ENCODE measurements at regions not wholly inside any gene's neighbourhood (a gene's known extent, or its start where the extent isn't known, plus 50 kb on each side); places are given as distances from the start of the nearest gene placed in this dataset.

DNA sequence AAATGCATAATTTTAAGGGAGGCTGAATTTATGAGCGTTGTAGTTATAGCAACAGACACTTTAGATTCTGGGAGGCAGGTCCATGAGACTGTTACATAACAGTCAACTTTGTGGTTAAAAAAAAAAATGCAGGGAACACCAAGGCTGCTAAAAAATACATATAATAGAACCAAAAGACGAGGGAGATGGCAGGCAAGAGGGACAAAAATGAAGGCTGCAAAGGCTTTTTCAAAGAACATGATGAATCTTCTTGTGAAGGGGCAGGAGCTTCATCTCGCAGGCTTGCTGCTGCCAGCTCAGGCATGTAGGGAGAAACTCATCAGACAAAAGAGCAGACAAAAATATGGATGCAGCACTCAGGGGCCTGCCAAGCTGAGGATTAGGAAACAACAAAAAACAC, 243.9 kb downstream of the SHQ1 start:
- Histone ChIP-seq H3K4me1 (ENCODE audit: control insufficient read depth, low read depth, low read length) (no peaks in the 10 kb centered on the region), H3K56ac (ENCODE audit: low read length) (no peak overlapping the region), H2BK120ac (ENCODE audit: low read depth, low read length) (no peak overlapping the region), H3K36me3 (ENCODE audit: control insufficient read depth, insufficient read depth, low read length) (no peaks in the 10 kb centered on the region), H3K4me2 (ENCODE audit: low read length) (no peak overlapping the region), H3K4ac (ENCODE audit: low read depth, low read length) (no peak overlapping the region), H2AK5ac (ENCODE audit: low read length) (no peak overlapping the region), H3K79me1 (ENCODE audit: low read length) (no peaks in the 10 kb centered on the region), H2BK5ac (ENCODE audit: low read length) (no peak overlapping the region), H2BK15ac (replicated peaks; ENCODE audit: low read depth) (no peak overlapping the region), H3K79me2 (ENCODE audit: control insufficient read depth, insufficient read depth, low read length) (no peaks in the 10 kb centered on the region), H3K18ac (ENCODE audit: low read length) (no peak overlapping the region), H3K27ac (ENCODE audit: low read depth, low read length) (no peak overlapping the region), H3K4me3 (ENCODE audit: low read length) (no peak overlapping the region), H3K27me3 (ENCODE audit: insufficient read depth, low read length, poor library complexity) (no peaks in the 10 kb centered on the region), H4K5ac (ENCODE audit: low read length) (no peak overlapping the region), H3K23ac (ENCODE audit: low read length) (no peak overlapping the region), H3K9ac (ENCODE audit: low read length) (no peak overlapping the region), H4K8ac (ENCODE audit: low read depth, low read length) (no peak overlapping the region)
- no peak for DNase-seq
- no CpG with 5 or more reads among the region's 3 CpGs for WGBS (ENCODE audit: extremely low coverage, insufficient coverage, low lambda C conversion rate)

DNA sequence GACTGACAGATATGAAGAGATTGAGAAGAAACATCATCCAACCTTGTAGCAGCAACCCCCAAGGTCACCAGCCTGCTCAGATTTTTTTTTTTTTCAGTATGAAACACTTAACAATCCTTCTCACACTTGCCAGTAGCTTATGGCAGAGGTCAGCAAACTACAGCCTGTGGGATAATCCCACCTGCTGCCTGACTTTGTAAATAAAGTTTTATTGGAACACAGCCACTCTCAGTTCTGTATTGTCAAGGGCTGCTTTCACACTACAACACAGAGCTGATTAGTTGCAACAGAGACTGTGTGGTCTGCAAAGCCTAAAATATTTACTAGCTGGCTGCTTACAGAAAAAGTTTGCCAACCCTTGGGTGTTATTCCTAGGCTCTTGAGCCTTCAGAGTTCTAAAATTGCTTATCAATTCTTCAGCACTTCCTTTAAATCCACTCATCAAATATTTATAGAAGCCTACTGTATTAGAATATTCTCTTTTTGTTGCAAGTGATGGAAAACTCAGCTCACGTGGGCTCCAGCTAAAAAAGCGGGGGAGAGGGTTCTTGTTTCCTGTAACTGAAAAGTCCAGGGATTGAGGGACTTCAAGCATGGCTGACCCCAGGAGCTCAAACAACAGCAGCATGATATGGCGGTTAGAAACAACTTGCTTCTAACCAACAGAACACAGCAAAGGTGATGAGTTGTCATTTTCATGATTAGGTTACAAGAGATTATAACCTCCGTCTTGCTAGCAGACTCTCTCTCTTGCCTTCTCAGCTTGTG, 246.1 kb downstream of the SHQ1 start:
- no CpG with 5 or more reads among the region's 4 CpGs for WGBS (ENCODE audit: extremely low coverage, insufficient coverage, low lambda C conversion rate)
- H3K79me2 ChIP-seq (ENCODE audit: control insufficient read depth, insufficient read depth, low read length) = no peaks in the 10 kb centered on the region
- H3K18ac ChIP-seq (ENCODE audit: low read length) = no peak overlapping the region
- no peak overlapping the region for H3K4ac ChIP-seq (ENCODE audit: low read depth, low read length)
- H3K4me3 ChIP-seq (ENCODE audit: low read length) = no peak overlapping the region
- H3K56ac ChIP-seq (ENCODE audit: low read length) = no peak overlapping the region
- no peak overlapping the region for H3K27ac ChIP-seq (ENCODE audit: low read depth, low read length)
- H3K79me1 ChIP-seq (ENCODE audit: low read length) = no peaks in the 10 kb centered on the region
- H3K27me3 ChIP-seq (ENCODE audit: insufficient read depth, low read length, poor library complexity) = no peaks in the 10 kb centered on the region
- H4K5ac ChIP-seq (ENCODE audit: low read length) = no peak overlapping the region
- H3K36me3 ChIP-seq (ENCODE audit: control insufficient read depth, insufficient read depth, low read length) = no peaks in the 10 kb centered on the region
- no peak overlapping the region for H2BK5ac ChIP-seq (ENCODE audit: low read length)
- no peak overlapping the region for H3K23ac ChIP-seq (ENCODE audit: low read length)
- no peak for DNase-seq
- no peak overlapping the region for H2BK15ac ChIP-seq (replicated peaks; ENCODE audit: low read depth)
- H3K9ac ChIP-seq (ENCODE audit: low read length) = no peak overlapping the region
- no peak overlapping the region for H3K4me2 ChIP-seq (ENCODE audit: low read length)
- no peak overlapping the region for H4K8ac ChIP-seq (ENCODE audit: low read depth, low read length)
- no peak overlapping the region for H2BK120ac ChIP-seq (ENCODE audit: low read depth, low read length)
- H2AK5ac ChIP-seq (ENCODE audit: low read length) = no peak overlapping the region
- peaks cover 2% of the 10 kb centered on the region for H3K4me1 ChIP-seq (ENCODE audit: control insufficient read depth, low read depth, low read length)

DNA sequence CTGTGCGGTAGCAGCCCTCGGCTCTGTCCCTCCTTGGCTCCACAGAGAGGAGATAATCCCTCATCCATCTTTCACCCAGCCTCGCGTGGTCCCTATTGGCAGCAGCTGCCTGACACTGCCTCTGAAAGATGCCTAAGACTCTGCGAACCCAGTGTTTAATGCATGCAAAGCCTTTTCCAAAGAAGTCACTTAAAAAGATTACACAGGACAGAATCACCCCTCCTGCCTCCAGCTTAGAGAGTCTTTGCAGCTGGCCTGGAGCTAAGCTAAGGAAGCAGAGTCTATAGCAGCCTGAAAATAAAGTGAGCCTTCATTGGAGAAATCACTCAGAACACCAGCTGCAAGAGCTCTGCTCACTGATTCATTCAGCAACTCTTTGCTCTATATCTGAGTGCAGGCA, 247.2 kb downstream of the SHQ1 start:
- Histone ChIP-seq H3K36me3 (ENCODE audit: control insufficient read depth, insufficient read depth, low read length) (no peaks in the 10 kb centered on the region), H3K4me3 (ENCODE audit: low read length) (no peak overlapping the region), H2BK15ac (replicated peaks; ENCODE audit: low read depth) (no peak overlapping the region), H3K23ac (ENCODE audit: low read length) (no peak overlapping the region), H4K8ac (ENCODE audit: low read depth, low read length) (no peak overlapping the region), H2AK5ac (ENCODE audit: low read length) (no peak overlapping the region), H3K9ac (ENCODE audit: low read length) (no peak overlapping the region), H3K79me1 (ENCODE audit: low read length) (no peaks in the 10 kb centered on the region), H3K56ac (ENCODE audit: low read length) (no peak overlapping the region), H3K79me2 (ENCODE audit: control insufficient read depth, insufficient read depth, low read length) (no peaks in the 10 kb centered on the region), H3K4me1 (ENCODE audit: control insufficient read depth, low read depth, low read length) (peaks cover 2% of the 10 kb centered on the region), H3K4me2 (ENCODE audit: low read length) (no peak overlapping the region), H2BK120ac (ENCODE audit: low read depth, low read length) (no peak overlapping the region), H4K5ac (ENCODE audit: low read length) (no peak overlapping the region), H2BK5ac (ENCODE audit: low read length) (no peak overlapping the region), H3K4ac (ENCODE audit: low read depth, low read length) (no peak overlapping the region), H3K27ac (ENCODE audit: low read depth, low read length) (no peak overlapping the region), H3K18ac (ENCODE audit: low read length) (no peak overlapping the region), H3K27me3 (ENCODE audit: insufficient read depth, low read length, poor library complexity) (no peaks in the 10 kb centered on the region)
- WGBS (ENCODE audit: extremely low coverage, insufficient coverage, low lambda C conversion rate) = no CpG with 5 or more reads among the region's 5 CpGs
- DNase-seq = no peak

DNA sequence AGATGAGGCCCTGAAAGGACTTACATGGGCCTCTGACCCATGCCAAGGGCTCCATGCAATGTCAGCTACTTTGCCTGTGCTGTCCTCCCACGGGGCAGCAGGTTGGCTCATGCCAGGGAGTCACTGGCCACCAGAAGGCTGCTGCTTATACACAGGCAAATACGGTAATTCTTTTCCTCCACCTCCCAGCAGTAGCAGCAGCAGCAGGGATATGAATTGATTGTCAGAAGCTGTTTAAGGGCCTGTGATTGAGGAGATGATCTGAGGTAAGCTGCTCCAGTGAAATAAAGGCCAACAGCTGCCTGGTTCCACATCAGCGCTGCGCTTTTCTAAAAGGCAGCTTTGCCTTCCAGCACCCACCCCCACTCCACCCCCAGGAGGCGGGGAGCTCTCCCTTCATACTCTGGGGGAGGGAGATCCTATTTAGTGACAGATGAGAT, 250.5 kb downstream of the SHQ1 start:
- Histone ChIP-seq H3K36me3 (ENCODE audit: control insufficient read depth, insufficient read depth, low read length) (no peaks in the 10 kb centered on the region), H4K8ac (ENCODE audit: low read depth, low read length) (no peak overlapping the region), H3K79me2 (ENCODE audit: control insufficient read depth, insufficient read depth, low read length) (no peaks in the 10 kb centered on the region), H2BK15ac (replicated peaks; ENCODE audit: low read depth) (no peak overlapping the region), H4K5ac (ENCODE audit: low read length) (no peak overlapping the region), H3K4me3 (ENCODE audit: low read length) (no peak overlapping the region), H2BK120ac (ENCODE audit: low read depth, low read length) (no peak overlapping the region), H3K4ac (ENCODE audit: low read depth, low read length) (no peak overlapping the region), H3K4me2 (ENCODE audit: low read length) (no peak overlapping the region), H3K27ac (ENCODE audit: low read depth, low read length) (no peak overlapping the region), H2AK5ac (ENCODE audit: low read length) (no peak overlapping the region), H3K56ac (ENCODE audit: low read length) (peak overlapping the region; percentile 30), H3K79me1 (ENCODE audit: low read length) (no peaks in the 10 kb centered on the region), H3K27me3 (ENCODE audit: insufficient read depth, low read length, poor library complexity) (no peaks in the 10 kb centered on the region), H3K9ac (ENCODE audit: low read length) (no peak overlapping the region), H2BK5ac (ENCODE audit: low read length) (no peak overlapping the region), H3K18ac (ENCODE audit: low read length) (no peak overlapping the region), H3K4me1 (ENCODE audit: control insufficient read depth, low read depth, low read length) (peaks cover 2% of the 10 kb centered on the region), H3K23ac (ENCODE audit: low read length) (no peak overlapping the region)
- peak; percentile 50 for DNase-seq
- no CpG with 5 or more reads among the region's 5 CpGs for WGBS (ENCODE audit: extremely low coverage, insufficient coverage, low lambda C conversion rate)

DNA sequence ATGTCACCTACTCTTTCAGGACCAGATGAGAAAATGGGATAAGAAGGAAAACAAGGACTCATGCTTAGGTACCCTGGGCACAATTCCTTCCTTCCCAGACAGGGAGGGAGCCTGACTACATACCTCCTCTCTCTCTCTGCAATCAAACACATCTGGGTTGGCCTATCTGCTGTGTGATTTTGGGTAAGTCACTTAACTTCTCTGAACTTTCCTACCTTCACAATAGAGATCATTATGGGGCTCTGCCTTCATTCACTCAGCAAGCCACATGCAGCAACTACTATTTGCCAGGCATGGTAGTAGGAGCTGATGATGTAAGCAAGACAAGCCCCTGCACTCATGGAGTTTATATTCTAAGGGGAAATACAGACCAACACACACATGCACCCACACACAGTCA, 251.2 kb downstream of the SHQ1 start:
- H3K18ac ChIP-seq (ENCODE audit: low read length) = no peak overlapping the region
- H3K4me1 ChIP-seq (ENCODE audit: control insufficient read depth, low read depth, low read length) = peaks cover 3% of the 10 kb centered on the region
- H2BK5ac ChIP-seq (ENCODE audit: low read length) = no peak overlapping the region
- no peaks in the 10 kb centered on the region for H3K79me1 ChIP-seq (ENCODE audit: low read length)
- H3K36me3 ChIP-seq (ENCODE audit: control insufficient read depth, insufficient read depth, low read length) = no peaks in the 10 kb centered on the region
- no peak overlapping the region for H3K27ac ChIP-seq (ENCODE audit: low read depth, low read length)
- H3K79me2 ChIP-seq (ENCODE audit: control insufficient read depth, insufficient read depth, low read length) = no peaks in the 10 kb centered on the region
- no peak overlapping the region for H3K9ac ChIP-seq (ENCODE audit: low read length)
- H2BK120ac ChIP-seq (ENCODE audit: low read depth, low read length) = no peak overlapping the region
- no peak overlapping the region for H2BK15ac ChIP-seq (replicated peaks; ENCODE audit: low read depth)
- H3K56ac ChIP-seq (ENCODE audit: low read length) = no peak overlapping the region
- no peak overlapping the region for H2AK5ac ChIP-seq (ENCODE audit: low read length)
- no peak overlapping the region for H3K4me3 ChIP-seq (ENCODE audit: low read length)
- H3K27me3 ChIP-seq (ENCODE audit: insufficient read depth, low read length, poor library complexity) = no peaks in the 10 kb centered on the region
- no peak overlapping the region for H3K4ac ChIP-seq (ENCODE audit: low read depth, low read length)
- H4K5ac ChIP-seq (ENCODE audit: low read length) = no peak overlapping the region
- no peak overlapping the region for H3K4me2 ChIP-seq (ENCODE audit: low read length)
- H3K23ac ChIP-seq (ENCODE audit: low read length) = no peak overlapping the region
- DNase-seq = no peak
- H4K8ac ChIP-seq (ENCODE audit: low read depth, low read length) = no peak overlapping the region

All from mesendoderm (in vitro differentiated cells).